OCI-LY7 (cell line): ENCODE measurements at regions not wholly inside any gene's neighbourhood (a gene's known extent, or its start where the extent isn't known, plus 50 kb on each side); places are given as distances from the start of the nearest gene placed in this dataset.

Experiments used
- BruUV-seq: library from RNA; stranded (reverse); fragments of 400-500 nt; replicated peaks from 2 replicates; lab custom pipeline; 2021; lab: Mats Ljungman, UMichigan
- CTCF ChIA-PET: fragments of 300-600 bp; sonication (Branson Sonifier 250); formaldehyde crosslinking; loops from one replicate; lab custom pipeline; 2022; ENCODE audit warnings: antibody characterized with exemption; ENCODE audit not compliant: unreplicated experiment; lab: Charles Lee
- POLR2A ChIA-PET: fragments of 300-600 bp; sonication (Branson Sonifier 250); formaldehyde crosslinking; loops from one replicate; lab custom pipeline; 2022; ENCODE audit warnings: antibody characterized with exemption; lab: Charles Lee
- DNase-seq: peaks from one replicate; pipeline ENCODE4 v3.0.0-alpha.2; 2015; ENCODE audit warnings: low spot score
- H2AFZ ChIP-seq: fragments of 200-600 bp; sonication (generic), shearing (Covaris generic); 2 replicates; pipeline ENCODE4 v1.6.1; 2014; ENCODE audit warnings: mild to moderate bottlenecking, antibody characterized with exemption, low read length, moderate library complexity
- H3K27ac ChIP-seq: fragments of 200-600 bp; sonication (generic); 2 replicates; pipeline ENCODE4 v1.5.1; 2014; ENCODE audit warnings: mixed run types, low read depth, mild to moderate bottlenecking, moderate library complexity, low read length, inconsistent platforms; ENCODE audit not compliant: poor library complexity, severe bottlenecking
- H3K36me3 ChIP-seq: fragments of 200-600 bp; sonication (generic); 2 replicates; pipeline ENCODE4 v1.6.1; 2014; ENCODE audit warnings: mild to moderate bottlenecking, antibody characterized with exemption, low read length, moderate library complexity, mixed read lengths; ENCODE audit not compliant: insufficient read depth
- H3K4me1 ChIP-seq: fragments of 200-600 bp; sonication (generic); 2 replicates; pipeline ENCODE4 v1.5.1; 2014; ENCODE audit warnings: mild to moderate bottlenecking, low read length; ENCODE audit not compliant: insufficient read depth, poor library complexity, severe bottlenecking
- H3K4me2 ChIP-seq: fragments of 200-600 bp; sonication (generic); 2 replicates; pipeline ENCODE4 v1.6.1; 2014; ENCODE audit warnings: mild to moderate bottlenecking, low read length
- H3K4me3 ChIP-seq: fragments of 200-600 bp; sonication (generic); 2 replicates; pipeline ENCODE4 v1.5.1; 2014; ENCODE audit warnings: mild to moderate bottlenecking, low read depth, low read length; ENCODE audit not compliant: poor library complexity, severe bottlenecking
- H3K79me2 ChIP-seq: fragments of 200-600 bp; sonication (generic); 2 replicates; pipeline ENCODE4 v1.6.1; 2016; ENCODE audit warnings: low read depth, mild to moderate bottlenecking, low read length, moderate library complexity, mixed read lengths; ENCODE audit not compliant: insufficient read depth
- H3K9me2 ChIP-seq: fragments of 200-600 bp; sonication (generic); 2 replicates; pipeline ENCODE4 v1.6.1; 2016; ENCODE audit warnings: mild to moderate bottlenecking, low read length, mixed read lengths; ENCODE audit not compliant: insufficient read depth
- H3K9me3 ChIP-seq: fragments of 200-600 bp; sonication (generic); 2 replicates; pipeline ENCODE4 v1.6.1; 2014; ENCODE audit warnings: mild to moderate bottlenecking, mixed run types, low read length, mixed read lengths
- H4K20me1 ChIP-seq: fragments of 200-600 bp; sonication (generic); 2 replicates; pipeline ENCODE4 v1.6.1; 2014; ENCODE audit warnings: mild to moderate bottlenecking, antibody characterized with exemption, low read length, moderate library complexity, mixed read lengths; ENCODE audit not compliant: insufficient read depth
- EZH2phosphoT487 ChIP-seq: fragments of 200-600 bp; sonication (generic); IDR thresholded peaks from 2 replicates; pipeline ENCODE4 v1.6.1; 2018; ENCODE audit warnings: low read depth, borderline replicate concordance, mild to moderate bottlenecking, mixed run types, antibody characterized with exemption, low read length, moderate library complexity, mixed read lengths
- intact Hi-C: fragments of 100-400 bp; cut with micrococcal nuclease; formaldehyde crosslinking; loops from one replicate; pipeline ENCODE4 v1.10.0; 2022; ENCODE audit not compliant: unreplicated experiment
- TF ChIP-seq, protein P1 (sequence below): fragments of 200-600 bp; sonication (generic); conservative IDR thresholded peaks from 2 replicates; pipeline ENCODE4 v1.5.1; 2014; ENCODE audit warnings: mild to moderate bottlenecking, antibody characterized with exemption, low read length, moderate library complexity, mixed read lengths

DNA sequence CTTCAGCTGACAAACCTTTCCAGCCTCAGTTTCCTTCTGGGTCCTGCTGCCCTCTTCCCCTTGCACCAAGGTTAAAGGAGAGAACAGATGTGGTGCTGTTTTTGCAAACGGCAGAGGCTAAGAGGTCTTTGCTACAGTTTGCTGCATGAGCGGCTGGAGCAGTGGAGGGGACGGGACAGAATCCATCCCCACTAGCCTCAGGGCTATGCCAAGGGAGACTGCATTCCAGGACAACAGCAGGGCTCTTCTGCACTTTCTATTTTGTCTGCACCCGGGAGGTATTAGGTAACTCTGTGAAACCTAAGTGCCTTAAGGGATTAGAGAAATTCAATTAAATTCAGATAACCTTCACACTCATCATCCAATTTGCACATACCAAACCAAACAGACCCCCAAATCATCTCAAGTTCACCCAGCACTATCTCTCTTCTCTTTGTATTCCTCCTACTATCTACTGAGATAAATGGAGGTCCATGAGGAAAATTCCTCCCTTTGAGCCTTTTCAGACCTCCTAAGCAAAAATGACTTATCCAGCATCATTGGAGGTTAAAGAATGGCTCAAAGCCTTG, 103.8 kb upstream of the VRK1 start:
- Histone ChIP-seq H3K4me1 (no peaks in the 10 kb centered on the region), H3K9me3 (no peaks in the 10 kb centered on the region), H3K79me2 (no peaks in the 10 kb centered on the region), H4K20me1 (no peaks in the 10 kb centered on the region), H3K9me2 (no peaks in the 10 kb centered on the region), H3K27ac (no peak overlapping the region), H3K36me3 (no peaks in the 10 kb centered on the region), H3K4me2 (no peak overlapping the region), H2AFZ (no peak overlapping the region), H3K4me3 (no peak overlapping the region)
- ChIA-PET CTCF (no interaction called here), POLR2A (no interaction called here)
- BruUV-seq = no TSS peak
- TF ChIP-seq, protein P1, sequence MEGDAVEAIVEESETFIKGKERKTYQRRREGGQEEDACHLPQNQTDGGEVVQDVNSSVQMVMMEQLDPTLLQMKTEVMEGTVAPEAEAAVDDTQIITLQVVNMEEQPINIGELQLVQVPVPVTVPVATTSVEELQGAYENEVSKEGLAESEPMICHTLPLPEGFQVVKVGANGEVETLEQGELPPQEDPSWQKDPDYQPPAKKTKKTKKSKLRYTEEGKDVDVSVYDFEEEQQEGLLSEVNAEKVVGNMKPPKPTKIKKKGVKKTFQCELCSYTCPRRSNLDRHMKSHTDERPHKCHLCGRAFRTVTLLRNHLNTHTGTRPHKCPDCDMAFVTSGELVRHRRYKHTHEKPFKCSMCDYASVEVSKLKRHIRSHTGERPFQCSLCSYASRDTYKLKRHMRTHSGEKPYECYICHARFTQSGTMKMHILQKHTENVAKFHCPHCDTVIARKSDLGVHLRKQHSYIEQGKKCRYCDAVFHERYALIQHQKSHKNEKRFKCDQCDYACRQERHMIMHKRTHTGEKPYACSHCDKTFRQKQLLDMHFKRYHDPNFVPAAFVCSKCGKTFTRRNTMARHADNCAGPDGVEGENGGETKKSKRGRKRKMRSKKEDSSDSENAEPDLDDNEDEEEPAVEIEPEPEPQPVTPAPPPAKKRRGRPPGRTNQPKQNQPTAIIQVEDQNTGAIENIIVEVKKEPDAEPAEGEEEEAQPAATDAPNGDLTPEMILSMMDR = no peak
- TF ChIP-seq EZH2phosphoT487 = no peak
- DNase-seq = no peak
- intact Hi-C loops = no loop called here

DNA sequence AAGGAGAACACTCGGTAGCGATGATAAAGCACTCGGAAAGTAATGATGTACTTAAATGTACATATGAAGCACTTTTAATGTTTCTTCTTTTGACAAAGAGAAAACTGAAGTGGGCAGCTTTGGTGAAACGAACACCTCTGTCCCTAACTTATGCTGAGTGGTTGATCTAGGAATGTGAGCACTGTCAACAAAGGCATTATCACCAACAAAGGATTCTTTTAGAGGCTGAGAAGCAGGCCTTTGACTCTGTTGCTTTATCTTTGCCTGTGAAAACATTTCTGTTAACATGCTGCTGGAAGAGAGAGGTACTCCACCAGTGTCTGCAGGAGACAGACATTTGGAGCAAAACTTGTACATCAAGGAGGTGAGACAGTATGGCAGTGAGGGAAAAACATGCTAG, 103.2 kb upstream of the VRK1 start:
- Histone ChIP-seq H3K4me3 (no peak overlapping the region), H3K36me3 (no peaks in the 10 kb centered on the region), H2AFZ (no peak overlapping the region), H3K9me3 (no peaks in the 10 kb centered on the region), H3K4me2 (no peak overlapping the region), H3K79me2 (no peaks in the 10 kb centered on the region), H3K4me1 (no peaks in the 10 kb centered on the region), H3K9me2 (no peaks in the 10 kb centered on the region), H4K20me1 (no peaks in the 10 kb centered on the region), H3K27ac (no peak overlapping the region)
- no peak for DNase-seq
- ChIA-PET CTCF (no interaction called here), POLR2A (no interaction called here)
- no TSS peak for BruUV-seq
- intact Hi-C loops = no loop called here
- TF ChIP-seq, protein P1 = no peak
- TF ChIP-seq EZH2phosphoT487 = no peak

DNA sequence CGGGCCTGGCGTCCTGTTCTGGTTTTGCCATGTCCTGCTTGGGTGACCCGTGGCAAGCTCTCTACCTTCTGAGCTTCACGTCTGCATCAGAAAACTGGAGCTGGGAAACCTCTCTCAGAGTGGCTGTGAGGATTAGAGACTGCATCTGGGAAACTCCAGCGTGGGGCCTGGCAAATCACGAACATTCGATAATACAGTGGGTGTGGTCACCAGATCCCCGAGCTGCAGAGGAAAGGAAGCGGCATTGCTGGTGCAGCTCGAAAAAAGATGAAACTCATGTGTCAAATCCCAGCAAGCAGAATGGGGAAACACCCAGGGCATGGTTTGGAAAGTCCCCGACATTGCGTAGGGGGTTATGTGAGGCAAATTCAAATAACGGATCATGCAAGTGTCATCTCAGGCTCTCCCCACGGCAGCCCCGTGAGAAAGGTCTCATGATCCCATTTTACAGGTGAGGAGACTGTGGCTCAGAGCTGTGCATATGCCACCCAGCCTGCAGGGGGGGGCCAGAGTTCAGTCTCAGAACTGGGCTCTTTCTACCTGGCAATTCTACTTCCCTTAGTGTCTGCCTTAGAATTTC, 98.1 kb upstream of the VRK1 start:
- Histone ChIP-seq H3K9me2 (no peaks in the 10 kb centered on the region), H3K79me2 (no peaks in the 10 kb centered on the region), H3K4me3 (no peak overlapping the region), H3K9me3 (no peaks in the 10 kb centered on the region), H3K4me2 (no peak overlapping the region), H4K20me1 (no peaks in the 10 kb centered on the region), H3K4me1 (no peaks in the 10 kb centered on the region), H3K27ac (no peak overlapping the region), H2AFZ (no peak overlapping the region), H3K36me3 (no peaks in the 10 kb centered on the region)
- DNase-seq = no peak
- no TSS peak for BruUV-seq
- intact Hi-C loops = no loop called here
- CTCF ChIA-PET = no interaction called here
- no peak for TF ChIP-seq EZH2phosphoT487
- TF ChIP-seq, protein P1 = peak; percentile 70
- POLR2A ChIA-PET = no interaction called here
